ENCODE measurements at regions not wholly inside any gene's neighbourhood (a gene's known extent, or its start where the extent isn't known, plus 50 kb on each side); places are given as distances from the start of the nearest gene placed in this dataset.

- no peak for TF ChIP-seq CTCF (IDR thresholded peaks at IDR 0.05)
- no peak for TF ChIP-seq POLR2AphosphoS5 (IDR thresholded peaks at IDR 0.05)
- no peak for TF ChIP-seq EP300 (IDR thresholded peaks at IDR 0.05)
These were observed 346.1 kb downstream of the LMO4 start for GRCh38 chr1:87674791-87675190.
